WERI-Rb-1 (cell line): ENCODE measurements at regions not wholly inside any gene's neighbourhood (a gene's known extent, or its start where the extent isn't known, plus 50 kb on each side); places are given as distances from the start of the nearest gene placed in this dataset.
"Not testable (repeated sequence)": the region's sequence is repeated elsewhere in the genome, so short reads cannot be mapped to it uniquely, and the experiment has no call there.

ENCODE experiments used
- DNase-seq: peaks from one replicate; pipeline ENCODE4 v3.0.0-alpha.2; 2020
- H3K27ac ChIP-seq: fragments of 250-450 bp; sonication (Bioruptor Pico); 2 replicates; pipeline ENCODE4 v1.5.1; 2020; ENCODE audit warnings: mild to moderate bottlenecking, moderate library complexity
- H3K27me3 ChIP-seq: fragments of 250-450 bp; sonication (Bioruptor Pico); 2 replicates; pipeline ENCODE4 v1.5.1; 2021; ENCODE audit warnings: mild to moderate bottlenecking, low read depth, moderate library complexity; ENCODE audit not compliant: insufficient read depth, severe bottlenecking
- H3K36me3 ChIP-seq: fragments of 250-450 bp; sonication (Bioruptor Pico); 2 replicates; pipeline ENCODE4 v1.5.1; 2020; ENCODE audit warnings: mild to moderate bottlenecking, moderate library complexity
- H3K4me3 ChIP-seq: 2 replicates; pipeline ENCODE4 v1.5.1; 2011; ENCODE audit warnings: low read depth, mild to moderate bottlenecking, control low read depth, low read length
- H3K9me3 ChIP-seq: fragments of 250-450 bp; sonication (Bioruptor Pico); 2 replicates; pipeline ENCODE4 v1.5.1; 2021; ENCODE audit warnings: mild to moderate bottlenecking, moderate library complexity; ENCODE audit not compliant: severe bottlenecking
- TF ChIP-seq, protein P1 (sequence below): IDR thresholded peaks from 2 replicates; pipeline ENCODE4 v1.5.1; 2011; ENCODE audit warnings: low read depth, mild to moderate bottlenecking, control low read depth, inconsistent platforms, low read length

DNA sequence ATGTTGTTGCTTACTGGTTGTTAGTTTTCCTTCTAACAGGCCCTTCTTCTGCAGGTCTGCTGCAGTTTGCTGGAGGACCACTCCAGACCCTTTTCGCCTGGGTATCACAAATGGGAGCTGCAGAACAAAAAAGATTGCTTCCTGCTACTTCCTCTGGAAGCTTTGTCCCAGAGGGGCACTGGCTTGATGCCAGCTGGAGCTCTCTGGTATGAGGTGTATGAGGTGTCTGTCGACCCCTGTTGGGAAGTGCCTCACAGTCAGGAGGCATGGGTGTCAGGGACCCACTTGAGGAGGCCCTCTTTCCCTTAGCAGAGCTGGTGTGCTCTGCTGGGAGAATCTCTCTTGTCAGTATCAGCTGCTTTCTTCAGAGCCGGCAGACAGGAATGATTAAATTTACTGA lies 127.4 kb upstream of the EDA2R start:
- H3K4me3 ChIP-seq, result no peak overlapping the region
- no peak for DNase-seq
- no peak overlapping the region for H3K27ac ChIP-seq
- TF ChIP-seq, protein P1, sequence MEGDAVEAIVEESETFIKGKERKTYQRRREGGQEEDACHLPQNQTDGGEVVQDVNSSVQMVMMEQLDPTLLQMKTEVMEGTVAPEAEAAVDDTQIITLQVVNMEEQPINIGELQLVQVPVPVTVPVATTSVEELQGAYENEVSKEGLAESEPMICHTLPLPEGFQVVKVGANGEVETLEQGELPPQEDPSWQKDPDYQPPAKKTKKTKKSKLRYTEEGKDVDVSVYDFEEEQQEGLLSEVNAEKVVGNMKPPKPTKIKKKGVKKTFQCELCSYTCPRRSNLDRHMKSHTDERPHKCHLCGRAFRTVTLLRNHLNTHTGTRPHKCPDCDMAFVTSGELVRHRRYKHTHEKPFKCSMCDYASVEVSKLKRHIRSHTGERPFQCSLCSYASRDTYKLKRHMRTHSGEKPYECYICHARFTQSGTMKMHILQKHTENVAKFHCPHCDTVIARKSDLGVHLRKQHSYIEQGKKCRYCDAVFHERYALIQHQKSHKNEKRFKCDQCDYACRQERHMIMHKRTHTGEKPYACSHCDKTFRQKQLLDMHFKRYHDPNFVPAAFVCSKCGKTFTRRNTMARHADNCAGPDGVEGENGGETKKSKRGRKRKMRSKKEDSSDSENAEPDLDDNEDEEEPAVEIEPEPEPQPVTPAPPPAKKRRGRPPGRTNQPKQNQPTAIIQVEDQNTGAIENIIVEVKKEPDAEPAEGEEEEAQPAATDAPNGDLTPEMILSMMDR, result no peak
- no peaks in the 10 kb centered on the region for H3K9me3 ChIP-seq
- H3K36me3 ChIP-seq, result no peaks in the 10 kb centered on the region
- H3K27me3 ChIP-seq, result peaks cover 17% of the 10 kb centered on the region

DNA sequence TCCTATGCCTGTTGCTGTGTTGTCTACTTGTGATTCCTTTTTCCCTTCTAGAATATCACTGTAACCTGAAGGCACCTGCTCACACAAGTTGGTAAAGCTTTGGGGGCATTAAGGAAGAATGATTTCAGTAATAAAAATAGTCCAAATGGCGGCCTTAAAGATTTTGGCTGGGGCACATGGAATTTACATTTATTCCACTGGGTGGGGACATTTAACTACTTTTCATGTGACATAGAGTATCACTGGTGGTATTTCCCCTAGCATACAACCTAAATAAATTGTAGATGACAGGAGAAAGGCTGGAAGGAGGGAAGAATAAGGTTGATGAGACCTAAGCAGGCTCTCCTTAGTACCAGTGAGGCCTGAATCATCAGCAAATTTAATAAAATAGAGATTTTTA lies 121.8 kb upstream of the EDA2R start:
- H3K4me3 ChIP-seq, result no peak overlapping the region
- H3K9me3 ChIP-seq, result no peaks in the 10 kb centered on the region
- H3K27me3 ChIP-seq, result peaks cover 4% of the 10 kb centered on the region
- DNase-seq, result no peak
- TF ChIP-seq, protein P1, result no peak
- H3K27ac ChIP-seq, result no peak overlapping the region
- H3K36me3 ChIP-seq, result no peaks in the 10 kb centered on the region

DNA sequence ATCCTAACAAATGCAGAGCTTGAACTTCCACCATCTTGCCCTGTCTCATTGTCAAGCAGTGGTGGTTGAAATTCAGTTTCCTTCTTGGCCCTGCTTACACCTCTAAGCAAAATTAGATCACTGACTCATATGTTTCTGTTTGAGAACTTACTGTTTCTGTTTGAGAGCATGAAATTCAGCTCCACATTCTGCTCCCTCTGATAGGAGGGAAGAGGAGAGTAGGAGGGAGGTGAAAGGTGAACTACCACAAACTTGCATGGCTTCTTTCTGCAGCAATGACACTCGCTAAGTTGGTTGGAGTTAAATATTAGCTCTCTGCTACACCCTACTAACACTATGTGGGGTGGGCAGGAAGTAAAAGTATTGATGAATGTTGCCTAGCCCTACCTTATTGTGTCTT lies 117.8 kb upstream of the EDA2R start:
- H3K4me3 ChIP-seq, result no peak overlapping the region

DNA sequence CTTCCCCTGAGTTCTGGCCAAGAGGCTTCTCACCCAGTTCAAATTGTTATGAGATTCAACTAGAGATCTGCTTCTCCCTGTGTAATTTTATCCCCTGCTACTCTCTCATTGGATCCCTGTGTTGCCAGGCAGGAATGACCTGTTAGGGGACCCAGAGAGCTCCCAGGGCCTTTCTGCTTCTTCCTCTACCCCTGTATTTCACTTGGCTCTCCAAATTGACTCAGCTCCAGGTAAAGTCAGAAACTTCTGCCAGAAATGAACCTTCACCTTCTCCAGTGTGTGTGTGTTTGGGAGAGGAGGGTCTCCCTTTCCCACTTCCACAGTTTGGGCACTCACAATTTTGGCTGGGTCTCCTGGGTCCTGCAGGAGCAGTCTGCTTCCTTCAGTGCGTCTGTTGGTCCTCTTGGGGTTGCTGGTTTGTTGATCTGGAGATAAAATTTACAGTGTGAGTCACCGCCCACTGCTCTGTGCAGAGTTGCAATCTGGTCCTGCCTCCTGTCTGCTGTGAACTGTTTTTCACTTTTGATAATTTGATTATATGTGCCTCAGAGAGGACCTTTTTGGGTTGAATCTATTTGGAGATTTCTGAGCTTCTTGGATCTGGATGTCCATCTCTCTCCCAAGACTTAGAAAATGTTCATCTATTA lies 112.4 kb upstream of the EDA2R start:
- DNase-seq, result no peak
- TF ChIP-seq, protein P1, result no peak
- Histone ChIP-seq H3K36me3 (no peaks in the 10 kb centered on the region), H3K27me3 (peaks cover 10% of the 10 kb centered on the region), H3K4me3 (no peak overlapping the region), H3K27ac (no peak overlapping the region), H3K9me3 (no peaks in the 10 kb centered on the region)

More for the DNA sequence above, 117.8 kb upstream of the EDA2R start:
- Histone ChIP-seq H3K9me3 (no peaks in the 10 kb centered on the region), H3K36me3 (no peaks in the 10 kb centered on the region), H3K27ac (no peak overlapping the region), H3K27me3 (peaks cover 4% of the 10 kb centered on the region)
- TF ChIP-seq, protein P1, result no peak
- DNase-seq, result no peak

DNA sequence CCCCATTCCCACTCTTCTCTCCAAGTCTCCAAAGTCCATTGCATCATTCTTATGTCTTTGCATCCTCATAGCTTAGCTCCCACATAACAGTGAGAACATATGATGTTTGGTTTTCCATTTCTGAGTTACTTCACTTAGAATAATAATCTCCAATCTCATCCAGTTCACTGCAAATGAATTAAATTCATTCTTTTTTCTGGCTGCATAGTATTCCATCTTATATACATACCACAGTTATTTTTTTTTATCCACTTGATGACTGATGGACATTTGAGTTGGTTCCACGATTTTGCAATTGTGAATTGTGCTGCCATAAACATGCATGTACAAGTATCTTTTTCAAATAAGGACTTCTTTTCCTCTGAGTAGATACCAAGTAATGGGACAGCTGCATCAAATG lies 105.6 kb upstream of the EDA2R start:
- H3K9me3 ChIP-seq, H3K27ac ChIP-seq, H3K36me3 ChIP-seq, H3K4me3 ChIP-seq, H3K27me3 ChIP-seq, DNase-seq: not testable (repeated sequence)

DNA sequence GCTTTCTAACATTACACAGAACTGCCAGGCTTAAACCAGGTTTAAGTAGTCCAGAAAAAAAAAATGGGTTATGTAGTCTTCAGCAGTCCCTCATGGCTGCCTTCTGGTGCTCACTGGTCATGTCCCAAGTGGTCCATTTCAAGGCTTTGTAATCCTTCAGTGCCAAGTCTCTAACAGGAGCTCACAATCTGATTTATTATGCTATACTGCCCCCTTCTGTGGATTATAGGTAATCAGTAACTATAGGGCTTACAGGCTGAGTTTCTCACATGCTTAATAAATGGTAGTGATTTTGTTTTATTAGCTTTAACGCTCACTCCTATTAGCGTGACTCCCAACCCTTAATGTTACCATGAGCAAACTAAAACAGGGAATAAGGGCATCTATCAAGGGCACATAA lies 92.5 kb upstream of the EDA2R start:
- TF ChIP-seq, protein P1, result peak; percentile 29; the same call in 1 of the 2 replicates
- no peak for DNase-seq
- Histone ChIP-seq H3K9me3 (no peaks in the 10 kb centered on the region), H3K36me3 (no peaks in the 10 kb centered on the region), H3K27me3 (peaks cover 11% of the 10 kb centered on the region), H3K4me3 (no peak overlapping the region), H3K27ac (no peak overlapping the region)
